HTR-8/SVneo (cell line): ENCODE measurements at regions not wholly inside any gene's neighbourhood (a gene's known extent, or its start where the extent isn't known, plus 50 kb on each side); places are given as distances from the start of the nearest gene placed in this dataset.

Experiments used
- DNase-seq: peaks from one replicate; pipeline ENCODE4 v3.0.0; 2011; ENCODE audit warnings: low spot score, mixed read lengths; ENCODE audit not compliant: insufficient read length
- FAIRE-seq: peaks from 2 replicates; lab custom pipeline; 2011; peaks lifted over from hg19 to GRCh38; lab: Jason Lieb, UNC

DNA sequence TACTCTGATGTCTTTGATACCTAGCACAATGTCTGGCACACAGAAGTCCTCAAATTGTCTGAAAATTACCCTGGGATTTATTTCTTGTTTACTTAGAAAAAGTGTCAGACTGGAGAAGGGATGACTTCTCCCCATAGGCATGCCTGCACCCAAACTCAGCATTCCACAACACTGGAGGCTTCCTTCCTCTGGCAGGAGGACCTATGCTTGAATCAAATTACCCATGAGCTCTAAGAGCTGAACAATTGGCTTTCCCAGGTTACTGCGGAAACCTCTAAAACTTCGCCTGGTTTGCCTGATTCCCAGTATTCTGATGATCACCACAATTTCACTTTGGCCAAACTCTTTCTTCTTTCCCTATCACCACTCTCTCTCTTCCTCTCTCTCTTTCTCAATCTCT is 217.4 kb downstream of the DIPK2A start:
- FAIRE-seq (no peak), DNase-seq (no peak)

DNA sequence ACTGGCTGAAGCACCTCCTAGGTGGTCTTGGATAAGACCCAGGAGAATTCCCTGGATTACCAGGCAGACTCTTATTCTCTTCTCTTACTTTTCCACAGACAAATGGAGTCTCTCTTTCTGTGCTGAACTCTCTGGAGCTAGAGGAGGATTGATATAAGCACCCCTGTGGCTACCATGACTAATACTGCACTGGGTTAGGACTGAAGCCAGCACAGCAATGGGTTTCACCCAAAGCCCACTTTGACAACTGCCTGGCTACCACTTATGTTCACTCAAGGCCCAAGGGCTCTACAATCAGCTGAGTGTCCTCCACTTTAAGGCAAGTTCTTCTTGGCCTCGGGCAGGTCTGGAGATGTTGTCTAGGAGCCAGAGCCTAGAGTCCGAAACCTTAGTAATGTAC is 225.5 kb downstream of the DIPK2A start:
- no peak for FAIRE-seq
- no peak for DNase-seq

DNA sequence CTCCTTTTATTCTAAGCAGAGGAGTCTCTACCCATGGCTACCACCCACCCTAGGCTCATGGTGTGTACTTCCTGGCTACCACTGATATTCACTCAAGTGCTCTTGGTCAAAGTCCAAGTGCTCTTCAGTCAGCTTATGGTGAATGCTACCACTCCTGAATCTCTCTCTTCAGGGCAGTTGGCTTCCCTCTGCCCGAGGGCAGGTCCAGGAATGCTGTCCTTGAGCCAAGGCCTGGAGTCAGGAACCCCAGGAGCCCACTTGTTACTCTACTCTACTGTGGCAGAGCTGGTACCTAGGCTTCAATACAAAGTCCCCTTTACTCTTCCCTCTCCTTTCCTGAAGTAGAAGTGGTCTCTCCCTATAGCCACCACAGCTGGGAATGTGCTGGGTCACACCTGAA is 226.0 kb downstream of the DIPK2A start:
- FAIRE-seq, result no peak

DNA sequence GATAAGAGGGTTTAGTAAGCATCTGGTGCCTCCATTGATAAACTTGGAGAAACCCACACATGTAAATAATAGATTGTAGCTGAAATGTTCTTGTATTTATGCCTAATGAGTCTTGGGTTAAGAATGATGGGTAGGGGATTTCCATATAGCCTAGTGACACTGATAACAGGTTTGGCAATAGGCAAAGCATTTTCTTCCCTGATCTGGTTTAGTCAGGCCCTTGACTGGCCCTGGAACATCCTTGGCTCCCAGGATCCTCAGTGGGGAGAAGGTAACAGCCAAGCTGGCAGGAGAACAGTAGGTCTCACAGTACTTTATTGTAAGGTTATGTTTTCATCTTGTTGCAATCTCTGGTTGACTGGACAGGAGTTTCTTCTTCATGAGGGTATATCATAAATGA is 228.4 kb downstream of the DIPK2A start:
- FAIRE-seq (no peak), DNase-seq (no peak)

More for the DNA sequence above, 226.0 kb downstream of the DIPK2A start:
- DNase-seq, result no peak

DNA sequence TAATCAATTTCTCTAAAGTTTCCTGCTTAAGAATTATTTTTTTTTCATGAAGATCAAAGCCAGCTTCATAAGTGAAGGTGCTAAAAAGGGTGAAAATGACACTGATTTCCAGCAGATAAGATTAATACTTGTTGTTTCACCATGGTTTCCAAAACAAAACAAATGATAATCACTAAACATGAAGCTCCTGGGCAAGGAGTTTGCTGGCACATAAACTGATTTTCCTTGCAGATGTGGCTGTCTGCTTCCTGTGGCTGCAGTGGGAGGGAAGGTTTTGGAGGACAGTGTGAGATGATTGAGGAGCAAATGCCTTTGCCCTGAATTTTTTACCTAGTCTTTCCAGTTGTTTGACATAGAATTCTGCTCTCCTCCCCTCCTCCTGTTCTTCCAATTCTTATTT is 228.8 kb downstream of the DIPK2A start:
- no peak for DNase-seq
- FAIRE-seq, result no peak

DNA sequence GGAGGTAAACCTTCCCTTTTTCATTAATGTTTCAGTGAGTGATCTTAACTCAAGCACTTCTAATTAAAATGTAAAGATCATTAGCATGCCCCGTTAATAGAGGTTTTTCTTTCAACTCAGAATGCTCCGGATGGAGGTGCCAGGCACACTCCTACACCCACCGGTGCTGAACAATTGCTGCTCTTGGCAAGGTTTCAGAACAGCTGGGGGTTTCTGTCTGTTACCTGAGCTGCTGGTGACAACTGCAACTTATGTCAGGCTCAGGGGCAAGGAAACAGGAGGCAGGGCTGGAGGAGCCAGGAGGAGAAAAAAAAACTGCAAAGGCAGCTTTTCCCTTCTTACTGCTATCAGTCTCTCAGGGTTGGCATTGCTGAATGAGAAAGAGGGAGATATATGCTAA is 250.1 kb downstream of the DIPK2A start:
- DNase-seq, result no peak
- FAIRE-seq, result no peak

DNA sequence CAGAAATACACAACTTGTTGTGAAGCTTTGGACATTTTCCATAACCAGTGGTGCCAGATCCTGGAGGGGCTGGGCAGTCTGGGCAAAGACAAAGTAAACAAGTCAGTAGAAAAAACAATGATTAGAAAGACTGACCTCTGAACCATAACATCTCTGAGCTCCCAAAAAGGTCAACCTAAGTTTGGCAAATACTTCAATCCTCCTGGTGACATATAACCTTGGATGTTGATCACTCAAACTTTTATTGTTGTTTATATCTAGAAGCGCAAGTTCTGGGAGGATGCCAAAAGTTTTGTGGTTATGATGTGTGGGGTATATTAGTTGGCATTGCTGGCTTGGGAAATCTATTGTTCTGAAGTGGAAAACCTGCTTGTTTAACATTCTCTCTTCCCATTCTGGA is 257.7 kb downstream of the DIPK2A start:
- FAIRE-seq, result no peak
- DNase-seq, result no peak

DNA sequence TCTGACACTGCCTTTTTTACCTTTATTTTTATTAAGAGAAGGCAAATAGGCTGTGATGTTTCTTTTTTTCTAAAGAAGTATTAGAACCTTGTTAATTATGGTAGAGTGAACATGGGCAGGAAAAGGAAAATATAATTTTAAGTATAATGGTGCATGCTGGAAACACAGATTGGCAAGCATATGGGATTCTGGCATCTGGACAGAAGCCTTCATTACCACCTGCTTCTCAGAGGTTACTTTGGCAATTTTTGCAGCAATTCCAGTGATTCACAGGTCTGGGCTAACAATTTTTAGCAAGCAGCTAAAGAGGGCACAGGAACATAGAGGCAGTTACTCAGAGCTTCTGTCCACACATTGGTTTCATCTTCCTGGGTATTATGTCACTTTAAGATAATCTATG is 258.3 kb downstream of the DIPK2A start:
- FAIRE-seq (no peak), DNase-seq (no peak)

DNA sequence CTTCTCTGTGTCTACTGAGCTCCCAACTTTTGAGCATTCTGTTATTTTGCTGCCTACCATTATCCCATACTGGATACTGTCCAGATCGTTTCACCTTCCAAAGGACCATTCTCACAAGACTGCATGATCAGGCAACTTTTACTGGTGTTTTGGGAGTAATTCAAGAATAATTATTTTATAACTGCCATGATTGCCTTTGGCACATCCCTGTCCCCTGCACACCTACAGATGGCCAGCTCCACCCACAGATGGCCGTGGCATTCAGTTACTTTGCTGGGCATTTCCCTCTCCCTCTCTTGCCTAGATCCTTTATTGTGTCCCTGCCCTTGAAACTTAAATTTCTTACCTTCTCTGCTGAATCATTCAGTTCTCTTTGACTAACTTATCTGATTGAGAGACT is 263.9 kb downstream of the DIPK2A start:
- DNase-seq (no peak), FAIRE-seq (no peak)

DNA sequence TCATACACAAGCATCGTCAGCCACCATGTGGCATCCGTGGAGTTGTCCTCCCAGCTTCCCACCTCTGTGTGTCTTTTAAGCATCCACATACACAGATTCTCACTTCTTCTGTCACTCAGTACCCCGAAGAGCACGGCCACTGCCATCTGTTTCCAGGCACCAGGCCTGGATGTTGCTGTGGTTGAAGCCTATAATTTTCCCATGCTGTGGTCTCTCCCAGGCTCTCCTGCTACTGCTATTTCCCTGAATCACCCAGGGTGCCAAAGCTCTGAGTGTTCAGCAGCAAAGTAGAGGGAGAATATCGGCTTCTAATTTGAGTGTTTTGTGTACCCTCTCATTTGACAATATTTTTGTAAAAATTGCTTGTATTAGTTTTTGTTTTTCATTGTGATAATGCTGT is 265.7 kb downstream of the DIPK2A start:
- FAIRE-seq, result no peak
- no peak for DNase-seq

DNA sequence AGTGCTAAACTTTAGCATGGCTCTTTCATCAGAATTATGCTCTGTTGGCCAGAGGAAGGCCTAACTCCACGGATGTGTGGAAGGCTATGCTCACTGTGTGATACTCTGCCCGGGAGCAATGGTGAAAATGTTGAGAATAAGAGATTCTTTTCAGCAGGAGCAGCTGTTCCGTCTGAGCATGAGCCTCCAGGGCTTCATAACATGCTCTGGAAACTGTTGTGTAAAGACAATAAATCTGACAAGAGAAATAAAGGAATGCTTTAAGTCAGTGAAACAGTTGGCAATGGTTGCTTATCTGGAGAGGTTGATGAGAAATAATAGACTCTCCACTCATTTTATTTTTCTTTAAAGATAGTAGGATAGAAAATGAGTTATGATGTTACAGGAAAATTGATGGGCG is 269.8 kb downstream of the DIPK2A start:
- no peak for FAIRE-seq
- DNase-seq, result no peak

DNA sequence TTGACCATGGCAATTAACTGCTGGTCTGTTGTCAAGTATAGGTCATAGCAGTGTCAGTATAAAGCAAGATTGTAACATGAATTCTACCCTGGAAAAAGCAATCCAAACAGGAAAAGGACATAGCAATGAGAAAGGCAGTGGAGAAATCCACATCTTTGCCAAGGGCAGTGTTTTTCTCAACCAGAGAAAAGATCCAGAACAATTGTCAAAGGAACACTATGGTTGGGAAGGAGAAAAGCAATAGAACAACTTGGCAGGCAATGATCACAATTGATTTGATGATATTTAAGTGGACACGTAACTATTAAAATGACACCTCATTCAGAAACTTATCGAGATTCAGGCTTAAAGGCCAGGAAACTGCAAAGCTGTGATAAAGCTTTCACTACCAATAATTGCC is 271.1 kb downstream of the DIPK2A start:
- no peak for FAIRE-seq

DNA sequence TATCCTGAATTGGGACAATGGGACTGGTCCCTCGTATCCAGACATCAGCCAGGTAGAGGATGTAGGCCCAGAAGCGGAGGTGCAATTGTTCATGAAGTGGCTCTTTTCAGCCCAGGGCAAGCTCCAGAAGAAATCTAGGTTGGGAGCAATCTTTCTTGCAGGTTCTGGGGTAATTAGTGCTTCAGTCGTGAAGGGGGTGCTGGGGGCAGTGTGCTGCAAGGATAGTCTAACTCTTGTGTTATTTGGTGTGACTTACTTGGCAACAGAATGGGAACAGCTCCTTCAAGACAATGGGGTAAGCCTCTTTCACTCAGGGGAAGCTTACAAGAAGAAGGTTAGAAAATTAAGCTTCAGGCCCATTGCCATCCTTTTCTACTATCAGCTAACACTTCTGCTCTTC is 273.0 kb downstream of the DIPK2A start:
- no peak for DNase-seq

More for the DNA sequence above, 271.1 kb downstream of the DIPK2A start:
- DNase-seq, result no peak

DNA sequence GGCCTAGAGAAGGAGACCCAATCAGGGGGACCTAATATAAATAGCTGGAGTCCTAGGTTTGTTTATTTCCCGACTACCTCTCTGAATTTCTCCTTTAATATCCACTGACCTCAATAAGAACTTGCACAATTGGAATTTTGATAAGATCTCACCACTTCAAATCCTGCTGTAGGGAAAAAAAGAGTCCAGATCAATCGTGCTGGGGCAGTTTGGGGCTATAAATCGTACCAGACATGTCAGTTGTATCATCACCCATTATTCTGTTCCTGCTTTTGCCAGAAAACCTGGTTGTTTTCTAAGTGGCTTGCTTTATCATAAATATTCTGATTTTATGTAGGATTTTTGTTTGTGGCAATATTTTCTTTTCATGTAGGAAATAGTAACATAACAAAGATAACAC is 281.3 kb downstream of the DIPK2A start:
- DNase-seq, result no peak
- no peak for FAIRE-seq

More for the DNA sequence above, 273.0 kb downstream of the DIPK2A start:
- no peak for FAIRE-seq

DNA sequence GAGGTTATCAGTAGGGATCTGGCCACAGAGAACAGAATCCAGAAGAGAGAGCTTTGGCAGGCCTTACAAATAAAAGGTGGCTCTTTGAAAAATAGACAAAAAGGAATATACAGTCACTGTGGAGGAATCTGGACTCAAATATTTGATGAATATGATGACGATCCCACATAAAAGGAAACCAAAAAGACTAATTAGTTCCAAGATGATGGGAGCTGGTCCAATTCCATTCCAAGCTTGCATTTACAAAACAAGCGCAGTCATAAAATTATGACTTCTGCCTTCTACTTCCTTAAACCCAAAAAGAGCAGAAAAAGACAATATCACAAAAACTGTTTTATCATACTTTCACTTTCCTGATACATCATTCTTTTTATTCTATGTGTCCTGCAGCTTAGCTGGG is 285.8 kb downstream of the DIPK2A start:
- no peak for DNase-seq
- no peak for FAIRE-seq

DNA sequence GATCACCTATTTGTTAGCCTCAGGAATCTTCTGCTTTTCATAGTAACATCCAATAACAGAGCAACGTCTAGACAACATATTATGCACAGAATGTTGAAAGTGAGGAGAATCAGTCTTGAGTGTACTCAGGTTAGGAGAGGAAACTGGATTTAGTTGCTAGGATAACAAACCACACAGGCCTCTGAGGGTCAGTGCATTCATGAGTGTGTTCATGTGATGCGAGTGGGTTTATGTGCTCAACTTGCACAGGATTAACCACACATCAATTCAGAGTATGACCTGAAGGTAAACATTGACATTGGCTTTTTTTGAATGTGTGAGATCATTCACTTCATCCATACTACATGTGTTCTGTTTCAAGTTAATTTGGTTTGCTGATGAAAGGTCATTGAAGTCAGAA is 287.6 kb downstream of the DIPK2A start:
- DNase-seq (no peak), FAIRE-seq (no peak)

DNA sequence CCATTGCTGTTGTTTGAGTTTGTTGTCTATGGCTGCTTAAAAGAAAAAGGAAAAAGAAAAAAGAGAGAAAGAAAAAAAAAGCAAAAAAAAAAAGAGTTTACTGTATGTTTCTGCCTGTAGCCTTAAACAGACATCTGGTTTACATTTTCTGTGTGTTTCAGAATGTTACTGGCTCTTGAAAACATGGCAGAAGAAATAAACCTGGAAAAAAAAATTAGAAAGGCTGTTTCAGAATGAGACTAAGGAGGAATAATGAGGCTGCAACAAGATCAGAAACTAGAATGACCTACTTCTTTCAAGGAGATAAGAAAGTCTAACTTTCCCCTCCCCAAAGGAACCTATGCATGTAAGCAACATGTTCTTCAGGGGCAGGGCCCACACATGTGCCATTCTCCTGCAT is 292.1 kb downstream of the DIPK2A start:
- no peak for FAIRE-seq

DNA sequence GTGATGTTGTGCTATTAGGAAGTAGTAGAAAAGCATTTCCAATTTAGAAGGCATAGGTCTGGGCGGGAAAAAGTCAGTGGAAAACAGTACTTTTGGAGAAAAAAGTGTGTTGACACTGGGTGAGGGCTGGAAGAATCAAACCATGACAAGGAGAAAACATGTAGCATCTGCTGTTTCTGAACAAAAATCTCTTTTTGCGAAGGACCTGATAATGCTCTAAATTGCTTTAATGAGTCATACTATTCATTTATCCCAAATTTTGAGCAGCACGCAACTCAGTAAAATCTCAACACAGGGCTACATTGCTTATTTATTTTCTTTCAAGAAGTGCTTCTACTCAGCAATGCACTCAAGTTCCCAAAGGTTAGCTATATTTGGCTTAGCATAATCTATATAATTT is 292.7 kb downstream of the DIPK2A start:
- FAIRE-seq, result no peak
- DNase-seq, result no peak

More for the DNA sequence above, 292.1 kb downstream of the DIPK2A start:
- DNase-seq, result no peak

DNA sequence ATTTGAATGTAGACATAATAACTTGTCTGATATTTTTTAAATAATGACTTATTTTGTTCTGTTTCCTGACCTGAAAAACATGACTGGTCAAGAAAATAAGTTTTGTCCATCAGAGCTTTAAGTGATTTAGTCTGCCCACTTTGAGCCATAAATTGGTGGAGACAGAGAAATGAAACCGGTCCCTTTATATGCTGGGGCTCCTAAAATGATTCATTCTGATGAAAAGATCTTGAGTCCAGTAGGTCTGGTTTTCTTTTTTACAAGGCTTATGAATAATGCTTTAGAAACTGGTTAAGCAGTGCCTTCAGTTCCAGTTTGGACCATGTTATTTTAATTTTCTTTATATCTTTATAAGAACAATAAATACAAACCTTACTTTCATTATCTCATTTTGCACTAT is 293.2 kb downstream of the DIPK2A start:
- DNase-seq (no peak), FAIRE-seq (no peak)

DNA sequence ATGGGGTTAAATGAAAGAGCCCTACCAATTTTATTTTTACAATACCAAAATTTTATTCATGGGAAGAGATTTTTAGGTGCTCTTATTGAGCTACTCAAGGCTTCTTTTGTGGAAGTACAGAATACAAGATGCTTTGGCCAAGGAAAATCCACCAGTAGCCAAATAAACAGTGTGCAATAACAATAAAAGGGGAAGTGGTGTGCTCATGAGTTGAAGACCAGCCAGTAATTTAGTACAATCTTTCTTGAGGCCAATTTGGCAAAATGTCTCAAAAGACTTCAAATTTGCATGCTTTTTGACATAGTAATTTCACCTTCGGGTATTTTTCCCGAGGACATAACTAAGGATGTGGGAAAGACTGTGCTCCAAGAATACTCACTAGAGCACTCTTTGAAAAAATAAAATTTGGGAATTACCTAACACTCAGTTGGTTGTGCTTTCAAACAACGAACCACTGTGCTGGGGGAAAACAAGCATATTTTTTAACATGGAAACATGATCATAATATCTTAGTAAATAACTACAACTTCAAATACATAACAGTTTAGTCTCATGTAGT is 294.0 kb downstream of the DIPK2A start:
- DNase-seq (no peak), FAIRE-seq (no peak)

DNA sequence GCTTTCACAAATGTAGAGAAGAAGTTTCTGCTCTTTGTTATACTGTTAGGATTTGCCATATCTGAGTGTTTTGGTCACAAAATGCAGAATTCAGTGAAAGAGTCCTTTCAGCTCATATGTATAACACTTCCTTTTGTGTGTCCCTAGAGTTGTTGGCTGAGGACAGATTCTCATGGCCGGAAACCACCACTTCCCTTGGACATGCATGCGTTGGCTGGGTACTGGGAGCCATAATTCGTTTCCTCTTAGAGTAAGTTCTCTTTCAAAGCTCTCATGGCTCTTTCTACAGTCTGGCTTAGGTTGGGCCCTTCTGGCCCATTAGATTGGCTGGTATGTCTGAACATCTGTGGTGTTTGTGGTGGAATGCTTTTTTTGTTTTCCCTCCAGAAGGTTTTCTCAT is 298.5 kb downstream of the DIPK2A start:
- DNase-seq, result no peak
- peak; percentile 16 for FAIRE-seq

DNA sequence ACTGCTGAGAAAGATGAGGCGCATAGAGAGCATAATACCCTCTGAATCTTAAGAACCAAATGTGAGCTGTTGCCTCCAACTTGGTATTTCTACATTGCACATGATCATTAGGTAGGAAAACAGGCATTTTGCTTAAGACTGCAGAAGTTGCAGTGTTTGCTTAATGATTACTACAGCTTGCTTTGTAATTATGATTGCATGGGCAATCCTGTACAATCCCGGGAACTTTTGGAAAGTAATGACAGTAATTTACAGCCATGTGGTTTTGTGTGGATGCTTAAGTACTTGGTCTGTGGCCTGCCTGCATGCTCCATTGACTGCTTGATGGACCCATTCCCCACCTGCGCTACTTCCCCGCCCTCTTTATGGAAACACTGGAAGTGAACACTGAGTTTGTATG is 301.1 kb downstream of the DIPK2A start:
- no peak for FAIRE-seq

DNA sequence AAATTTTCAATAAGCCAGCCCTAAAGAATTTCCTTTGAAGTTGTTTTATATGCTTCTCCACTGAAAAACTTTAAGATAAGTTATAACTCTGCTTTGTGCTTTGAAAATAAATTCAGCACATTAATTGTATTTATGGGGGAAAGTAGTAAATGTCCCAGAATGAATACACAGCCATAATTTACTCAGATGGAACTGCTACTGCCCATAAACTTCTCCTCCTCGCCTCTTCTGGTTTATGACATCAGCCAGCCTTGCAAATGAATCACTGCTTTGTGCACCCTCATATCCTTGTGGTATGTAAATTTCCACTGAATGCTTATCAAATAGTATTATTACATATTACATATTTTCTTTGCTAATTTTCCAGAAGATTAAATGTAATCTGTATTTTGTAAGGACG is 302.0 kb downstream of the DIPK2A start:
- FAIRE-seq, result no peak
- no peak for DNase-seq

More for the DNA sequence above, 301.1 kb downstream of the DIPK2A start:
- no peak for DNase-seq
